ENCODE measurements at regions not wholly inside any gene's neighbourhood (a gene's known extent, or its start where the extent isn't known, plus 50 kb on each side); places are given as distances from the start of the nearest gene placed in this dataset.

DNA sequence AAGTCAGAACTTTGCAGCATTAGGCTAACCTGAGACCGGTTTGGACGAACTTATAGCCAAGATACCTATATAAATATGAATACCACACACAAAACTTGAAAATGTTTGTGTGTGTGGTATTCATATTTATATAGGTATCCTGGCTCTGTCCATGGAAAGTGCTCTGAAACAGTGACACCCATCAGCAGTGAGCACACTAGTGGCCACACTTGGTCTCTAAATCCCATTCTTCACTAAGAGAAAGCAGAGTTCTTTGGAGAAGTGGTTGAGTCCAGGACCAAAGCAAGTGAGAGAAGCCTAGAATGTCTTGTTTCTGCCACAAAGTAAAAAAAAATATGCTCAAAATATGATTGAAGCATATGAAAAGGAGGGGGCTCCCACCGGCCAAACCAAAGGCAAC is 146.5 kb downstream of the TWIST2 start:
- H3K27me3 ChIP-seq: no peaks in the 10 kb centered on the region
- peaks cover 0 to 20% of the 10 kb centered on the region in 2 donors for H3K9me3 ChIP-seq
- H3K4me3 ChIP-seq: no peak overlapping the region
- H3K36me3 ChIP-seq: no peaks in the 10 kb centered on the region
- no peak overlapping the region for H3K27ac ChIP-seq
- TF ChIP-seq, protein P1, sequence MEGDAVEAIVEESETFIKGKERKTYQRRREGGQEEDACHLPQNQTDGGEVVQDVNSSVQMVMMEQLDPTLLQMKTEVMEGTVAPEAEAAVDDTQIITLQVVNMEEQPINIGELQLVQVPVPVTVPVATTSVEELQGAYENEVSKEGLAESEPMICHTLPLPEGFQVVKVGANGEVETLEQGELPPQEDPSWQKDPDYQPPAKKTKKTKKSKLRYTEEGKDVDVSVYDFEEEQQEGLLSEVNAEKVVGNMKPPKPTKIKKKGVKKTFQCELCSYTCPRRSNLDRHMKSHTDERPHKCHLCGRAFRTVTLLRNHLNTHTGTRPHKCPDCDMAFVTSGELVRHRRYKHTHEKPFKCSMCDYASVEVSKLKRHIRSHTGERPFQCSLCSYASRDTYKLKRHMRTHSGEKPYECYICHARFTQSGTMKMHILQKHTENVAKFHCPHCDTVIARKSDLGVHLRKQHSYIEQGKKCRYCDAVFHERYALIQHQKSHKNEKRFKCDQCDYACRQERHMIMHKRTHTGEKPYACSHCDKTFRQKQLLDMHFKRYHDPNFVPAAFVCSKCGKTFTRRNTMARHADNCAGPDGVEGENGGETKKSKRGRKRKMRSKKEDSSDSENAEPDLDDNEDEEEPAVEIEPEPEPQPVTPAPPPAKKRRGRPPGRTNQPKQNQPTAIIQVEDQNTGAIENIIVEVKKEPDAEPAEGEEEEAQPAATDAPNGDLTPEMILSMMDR (IDR thresholded peaks at IDR 0.05): no peak
- no peaks in the 10 kb centered on the region for H3K4me1 ChIP-seq
- DNase-seq (ENCODE audit: low spot score): no peak

- Histone ChIP-seq H3K9me3 (peaks cover 0 to 20% of the 10 kb centered on the region in 2 donors), H3K4me1 (no peaks in the 10 kb centered on the region), H3K27ac (no peak overlapping the region), H3K4me3 (no peak overlapping the region), H3K36me3 (no peaks in the 10 kb centered on the region), H3K27me3 (no peaks in the 10 kb centered on the region)
- TF ChIP-seq, protein P1 (IDR thresholded peaks at IDR 0.05): no peak
- DNase-seq (ENCODE audit: low spot score): no peak
Measured at GRCh38 chr2:238994876-238995275, 147.0 kb downstream of the TWIST2 start.

- TF ChIP-seq, protein P1 (IDR thresholded peaks at IDR 0.05): no peak
- Histone ChIP-seq H3K27ac (no peak overlapping the region), H3K9me3 (peaks cover 0 to 20% of the 10 kb centered on the region in 2 donors), H3K4me3 (no peak overlapping the region), H3K36me3 (no peaks in the 10 kb centered on the region), H3K4me1 (no peaks in the 10 kb centered on the region), H3K27me3 (no peaks in the 10 kb centered on the region)
- no peak for DNase-seq (ENCODE audit: low spot score)
Measured at GRCh38 chr2:238995634-238996033, 147.7 kb downstream of the TWIST2 start.

DNA sequence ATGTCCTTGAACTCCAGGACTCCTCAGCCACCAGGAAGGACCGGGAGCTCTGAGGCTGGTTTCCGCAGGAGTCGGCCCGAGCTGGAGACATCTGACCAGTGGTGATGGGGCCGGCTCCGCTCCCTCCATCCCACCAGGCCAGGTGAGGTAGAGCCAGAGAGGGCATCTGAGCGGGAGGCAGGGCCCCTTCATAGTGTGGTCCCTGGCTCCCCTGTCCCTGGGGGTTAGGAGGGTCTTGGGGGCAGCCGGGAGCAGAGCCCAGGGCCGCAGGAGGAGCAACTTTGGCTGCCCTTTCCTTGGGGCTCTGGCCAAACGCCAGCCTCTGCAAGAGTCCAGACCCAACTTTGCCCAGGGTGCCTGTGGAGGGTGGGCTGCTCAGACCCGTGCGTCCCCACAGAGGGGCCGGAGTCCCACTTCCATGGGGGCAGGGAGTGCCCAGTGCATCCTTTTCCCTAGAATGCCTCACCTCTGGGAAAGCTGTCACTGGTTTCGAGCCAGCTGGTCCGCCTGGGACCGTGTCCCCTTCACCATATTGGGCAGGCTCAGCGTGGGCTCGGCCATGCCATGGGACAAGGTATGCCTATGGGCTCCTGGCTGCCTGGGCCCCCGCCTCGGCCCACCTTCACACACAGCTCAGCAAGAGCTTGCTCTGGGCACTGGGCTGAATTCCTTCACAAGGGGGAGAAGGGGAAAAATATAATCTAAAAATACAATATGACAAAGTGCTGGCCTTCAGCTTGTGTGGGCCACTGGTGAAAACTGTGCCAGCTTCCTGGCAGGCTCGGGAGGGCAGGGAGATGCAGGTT is 148.6 kb downstream of the TWIST2 start:
- no peak for DNase-seq (ENCODE audit: low spot score)
- H3K36me3 ChIP-seq: no peaks in the 10 kb centered on the region
- H3K4me3 ChIP-seq: no peak overlapping the region
- TF ChIP-seq, protein P1 (IDR thresholded peaks at IDR 0.05): no peak
- H3K9me3 ChIP-seq: peaks cover 0 to 29% of the 10 kb centered on the region in 2 donors
- H3K27me3 ChIP-seq: no peaks in the 10 kb centered on the region
- no peaks in the 10 kb centered on the region for H3K4me1 ChIP-seq
- no peak overlapping the region for H3K27ac ChIP-seq

DNA sequence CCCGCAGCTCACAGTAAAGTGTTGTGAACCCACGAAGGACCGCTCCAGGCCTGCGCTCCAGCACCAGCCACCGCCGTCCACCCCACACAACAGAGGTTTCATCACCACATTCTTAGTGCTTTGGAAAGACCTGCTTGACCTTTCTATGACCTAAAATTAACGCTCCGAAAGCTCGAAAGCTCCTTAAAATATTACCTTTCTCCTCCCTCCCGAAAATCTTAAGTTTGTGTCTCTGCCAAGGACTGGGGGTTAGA is 149.2 kb downstream of the TWIST2 start:
- no peak for DNase-seq (ENCODE audit: low spot score)
- Histone ChIP-seq H3K27me3 (no peaks in the 10 kb centered on the region), H3K4me3 (no peak overlapping the region), H3K9me3 (peaks cover 0 to 32% of the 10 kb centered on the region in 2 donors), H3K36me3 (no peaks in the 10 kb centered on the region), H3K4me1 (no peaks in the 10 kb centered on the region), H3K27ac (no peak overlapping the region)
- TF ChIP-seq, protein P1 (IDR thresholded peaks at IDR 0.05): no peak

GRCh38 chr2:238997684-238998083 is 149.8 kb downstream of the TWIST2 start:
- TF ChIP-seq, protein P1 (IDR thresholded peaks at IDR 0.05): no peak
- no peaks in the 10 kb centered on the region for H3K36me3 ChIP-seq
- H3K27ac ChIP-seq: no peak overlapping the region
- no peak overlapping the region for H3K4me3 ChIP-seq
- no peaks in the 10 kb centered on the region for H3K4me1 ChIP-seq
- H3K27me3 ChIP-seq: no peaks in the 10 kb centered on the region
- H3K9me3 ChIP-seq: peaks cover 0 to 32% of the 10 kb centered on the region in 2 donors
- no peak for DNase-seq (ENCODE audit: low spot score)
